Muscle of leg (tissue), 3 donors: ENCODE measurements at regions not wholly inside any gene's neighbourhood (a gene's known extent, or its start where the extent isn't known, plus 50 kb on each side); places are given as distances from the start of the nearest gene placed in this dataset.

Experiments used
- DNase-seq: peaks from one replicate; pipeline ENCODE4 v3.0.0; 2013
- H3K27ac ChIP-seq: one replicate; pipeline ENCODE4 v1.5.1; 2013; ENCODE audit warnings: mild to moderate bottlenecking, low read length, control low read depth
- H3K27me3 ChIP-seq: one replicate; pipeline ENCODE4 v1.6.1; 2013; ENCODE audit warnings: low read length; ENCODE audit not compliant: control insufficient read depth, insufficient read depth
- H3K36me3 ChIP-seq: one replicate; pipeline ENCODE4 v1.6.1; 2013; ENCODE audit warnings: low read length; ENCODE audit not compliant: control insufficient read depth, insufficient read depth
- H3K4me1 ChIP-seq: one replicate; pipeline ENCODE4 v1.6.1; 2013; ENCODE audit warnings: low read length; ENCODE audit not compliant: control insufficient read depth, insufficient read depth
- H3K4me3 ChIP-seq: one replicate; pipeline ENCODE4 v1.5.1; 2013; ENCODE audit warnings: low read length, control low read depth
- H3K9me3 ChIP-seq: replicated peaks from 2 replicates; pipeline ENCODE4 v1.6.1; 2013; ENCODE audit warnings: low read depth, low read length; ENCODE audit not compliant: control insufficient read depth
- WGBS: methylation state at CpG from one replicate; pipeline ENCODE4 v1.1.5; 2013; ENCODE audit warnings: missing lambda C conversion rate; ENCODE audit not compliant: insufficient coverage; 5-methylcytosine and 5-hydroxymethylcytosine counted together

DNA sequence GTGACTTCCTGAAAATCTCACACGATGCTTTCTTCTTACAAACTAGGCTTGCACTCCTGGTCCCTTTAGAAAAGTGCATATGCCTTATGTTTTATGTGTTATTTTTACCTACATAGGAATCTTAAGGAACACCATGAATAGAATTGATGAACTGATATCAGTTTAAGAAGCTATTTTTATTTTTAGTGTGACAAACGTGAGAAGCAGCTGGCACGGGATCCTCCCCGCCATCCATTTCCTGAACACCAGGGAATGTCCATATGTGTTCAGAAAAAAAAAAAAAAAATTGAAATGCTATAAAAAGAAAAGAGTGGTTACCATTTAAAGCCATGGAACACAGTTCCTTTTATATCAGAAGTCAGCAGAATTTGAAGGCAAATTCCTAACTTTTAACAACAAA, 1096.1 kb upstream of the PRKX start:
- H3K27me3 ChIP-seq = no peaks in the 10 kb centered on the region
- H3K27ac ChIP-seq = no peak overlapping the region
- H3K4me3 ChIP-seq = no peak overlapping the region
- WGBS = no CpG with 5 or more reads among the region's 4 CpGs
- H3K9me3 ChIP-seq = peaks cover 3% of the 10 kb centered on the region
- DNase-seq = peak; percentile 25
- no peaks in the 10 kb centered on the region for H3K36me3 ChIP-seq
- no peaks in the 10 kb centered on the region for H3K4me1 ChIP-seq

DNA sequence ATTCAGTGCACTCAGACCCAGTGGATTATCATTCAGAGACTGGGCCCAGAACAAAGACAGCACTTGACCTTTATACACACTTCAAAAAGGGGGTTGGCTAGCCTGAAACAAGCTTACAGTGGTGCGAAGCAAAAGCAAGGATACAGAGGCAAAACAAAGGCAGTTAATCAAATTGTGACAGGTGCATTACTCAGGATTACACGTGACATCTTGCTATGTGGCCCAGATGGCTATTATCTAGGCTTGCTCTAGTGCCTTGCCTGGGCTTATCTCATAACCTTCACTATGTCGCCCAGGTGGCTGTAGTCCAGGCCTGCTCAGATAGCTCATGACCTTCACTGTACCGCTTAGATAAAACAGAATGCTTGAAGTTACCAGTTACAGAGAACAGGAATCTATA, 1092.1 kb upstream of the PRKX start:
- WGBS = 86% methylated on average over 2 of the region's 4 CpGs
- no peak overlapping the region for H3K27ac ChIP-seq

DNA sequence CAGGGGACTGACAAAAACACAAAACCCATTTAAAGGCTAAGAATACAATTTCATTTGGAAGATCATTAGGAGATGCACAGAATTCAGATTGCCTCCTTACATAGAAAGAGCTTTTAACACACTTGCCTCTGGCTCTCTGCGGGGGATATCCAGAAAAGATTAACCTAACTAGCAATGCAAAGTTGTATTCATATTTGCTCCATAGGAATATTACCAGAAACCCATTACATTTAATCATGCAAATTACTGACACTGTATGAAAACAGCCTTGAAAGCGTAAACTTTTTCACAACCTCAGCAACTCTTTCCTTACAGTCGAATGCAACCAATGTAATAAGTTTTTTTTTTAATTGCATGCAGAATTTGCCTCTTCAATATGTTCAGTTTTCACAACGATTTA, 1087.3 kb upstream of the PRKX start:
- no peaks in the 10 kb centered on the region for H3K4me1 ChIP-seq
- 67% methylated on average over 1 of the region's 4 CpGs for WGBS
- no peaks in the 10 kb centered on the region for H3K27me3 ChIP-seq
- H3K4me3 ChIP-seq = no peak overlapping the region
- H3K9me3 ChIP-seq = peaks cover 6% of the 10 kb centered on the region
- no peaks in the 10 kb centered on the region for H3K36me3 ChIP-seq
- H3K27ac ChIP-seq = no peak overlapping the region
- no peak for DNase-seq

More for the DNA sequence above, 1092.1 kb upstream of the PRKX start:
- no peak overlapping the region for H3K4me3 ChIP-seq
- peaks cover 3% of the 10 kb centered on the region for H3K9me3 ChIP-seq
- DNase-seq = no peak
- H3K4me1 ChIP-seq = no peaks in the 10 kb centered on the region
- H3K27me3 ChIP-seq = no peaks in the 10 kb centered on the region
- no peaks in the 10 kb centered on the region for H3K36me3 ChIP-seq

GRCh38 chrX:4787971-4788370, 1074.5 kb upstream of the PRKX start:
- WGBS = no CpG with 5 or more reads among the region's 1 CpG
- Histone ChIP-seq H3K27me3 (no peaks in the 10 kb centered on the region), H3K36me3 (no peaks in the 10 kb centered on the region), H3K4me1 (no peaks in the 10 kb centered on the region), H3K9me3 (no peaks in the 10 kb centered on the region), H3K27ac (no peak overlapping the region), H3K4me3 (no peak overlapping the region)
- no peak for DNase-seq

GRCh38 chrX:4764888-4765287, 1051.4 kb upstream of the PRKX start:
- WGBS = no CpG with 5 or more reads among the region's 2 CpGs
- H3K27me3 ChIP-seq = peaks cover 3% of the 10 kb centered on the region
- no peak overlapping the region for H3K27ac ChIP-seq
- no peaks in the 10 kb centered on the region for H3K36me3 ChIP-seq
- H3K9me3 ChIP-seq = no peaks in the 10 kb centered on the region
- no peak for DNase-seq
- H3K4me3 ChIP-seq = no peak overlapping the region
- H3K4me1 ChIP-seq = no peaks in the 10 kb centered on the region

DNA sequence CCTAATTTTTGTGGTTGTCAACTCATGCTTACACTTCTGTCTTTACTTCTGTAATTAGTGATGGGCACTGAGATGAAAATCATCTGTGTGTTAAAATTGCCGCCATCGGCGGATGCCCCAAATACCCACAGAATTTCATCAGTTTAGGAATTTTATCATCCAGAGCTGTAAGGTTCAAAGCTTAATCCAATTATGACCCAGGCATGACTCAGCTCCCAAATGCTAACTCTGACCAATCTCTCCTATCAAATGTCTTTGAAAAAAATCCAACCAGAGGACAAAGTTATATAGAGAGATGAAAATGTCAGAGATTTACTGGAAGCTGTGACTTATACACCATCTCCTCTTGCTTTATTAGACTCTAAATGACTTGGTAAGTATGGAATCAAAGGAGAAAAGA, 1048.7 kb upstream of the PRKX start:
- Histone ChIP-seq H3K27me3 (peaks cover 5% of the 10 kb centered on the region), H3K36me3 (no peaks in the 10 kb centered on the region), H3K4me3 (no peak overlapping the region), H3K9me3 (no peaks in the 10 kb centered on the region), H3K4me1 (no peaks in the 10 kb centered on the region), H3K27ac (no peak overlapping the region)
- no peak for DNase-seq
- WGBS = no CpG with 5 or more reads among the region's 3 CpGs

DNA sequence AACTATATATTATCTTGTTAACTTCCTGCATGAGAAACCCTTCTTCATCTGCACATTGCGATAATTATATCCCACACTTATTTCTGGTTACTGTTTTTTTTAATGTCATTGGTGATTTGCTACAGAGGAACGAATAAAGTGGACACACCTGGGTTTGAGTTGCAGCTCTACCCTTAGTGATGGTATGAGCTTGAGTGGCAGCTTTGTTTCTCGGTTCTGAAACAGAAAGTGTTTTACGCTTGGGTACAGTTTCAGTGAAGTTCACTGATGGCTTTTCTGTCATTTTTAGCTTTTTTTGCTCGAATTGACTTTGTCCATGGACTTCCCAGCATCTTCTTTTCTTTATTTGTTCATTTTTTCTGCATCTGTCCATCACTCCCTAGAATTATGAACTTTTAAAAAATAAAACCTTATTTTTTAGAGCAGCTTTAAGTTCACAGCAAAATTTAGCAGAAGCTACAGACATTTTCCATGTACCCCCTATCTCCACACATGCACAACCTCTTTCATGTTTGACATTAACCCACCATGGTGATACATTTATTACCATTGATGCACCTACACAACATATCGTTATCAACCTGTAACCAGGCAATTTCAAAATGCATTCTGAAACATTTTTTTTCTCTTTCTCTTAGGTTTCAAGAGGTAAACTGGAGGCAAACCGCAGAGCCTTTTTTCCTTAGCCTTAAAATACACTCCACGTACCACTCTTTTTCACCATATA, 1041.6 kb upstream of the PRKX start:
- Histone ChIP-seq H3K9me3 (no peaks in the 10 kb centered on the region), H3K27me3 (peaks cover 2% of the 10 kb centered on the region), H3K4me3 (no peak overlapping the region), H3K36me3 (no peaks in the 10 kb centered on the region), H3K27ac (no peak overlapping the region), H3K4me1 (no peaks in the 10 kb centered on the region)
- 58% methylated on average over 4 of the region's 8 CpGs for whole genome bisulfite sequencing
- DNase-seq = no peak

- 83% methylated on average over 1 of the region's 5 CpGs for WGBS
- DNase-seq = no peak
Observed at GRCh38 chrX:4741024-4741423, 1027.6 kb upstream of the PRKX start.

GRCh38 chrX:4735299-4735698, 1021.9 kb upstream of the PRKX start:
- Histone ChIP-seq H3K27me3 (no peaks in the 10 kb centered on the region), H3K9me3 (no peaks in the 10 kb centered on the region), H3K27ac (no peak overlapping the region), H3K4me1 (no peaks in the 10 kb centered on the region), H3K36me3 (no peaks in the 10 kb centered on the region), H3K4me3 (no peak overlapping the region)
- WGBS = 93% methylated on average over 2 of the region's 2 CpGs
- no peak for DNase-seq

More at GRCh38 chrX:4741024-4741423, 1027.6 kb upstream of the PRKX start:
- no peak overlapping the region for H3K27ac ChIP-seq
- no peak overlapping the region for H3K4me3 ChIP-seq
- no peaks in the 10 kb centered on the region for H3K36me3 ChIP-seq
- H3K4me1 ChIP-seq = no peaks in the 10 kb centered on the region
- no peaks in the 10 kb centered on the region for H3K9me3 ChIP-seq
- no peaks in the 10 kb centered on the region for H3K27me3 ChIP-seq

- H3K9me3 ChIP-seq = peaks cover 2% of the 10 kb centered on the region
- no peaks in the 10 kb centered on the region for H3K27me3 ChIP-seq
- no peak overlapping the region for H3K4me3 ChIP-seq
- WGBS = 77% methylated on average over 6 of the region's 10 CpGs
- DNase-seq = no peak
- H3K36me3 ChIP-seq = no peaks in the 10 kb centered on the region
- H3K27ac ChIP-seq = no peak overlapping the region
- H3K4me1 ChIP-seq = no peaks in the 10 kb centered on the region
Observed at GRCh38 chrX:4710618-4711433, 997.4 kb upstream of the PRKX start.
